Peyer's patch (tissue), 4 donors: ENCODE measurements at regions not wholly inside any gene's neighbourhood (a gene's known extent, or its start where the extent isn't known, plus 50 kb on each side); places are given as distances from the start of the nearest gene placed in this dataset.

Source experiments
- CTCF ChIP-seq, 6 experiments: fragments of 450-650 bp in 4 of 6; fragments of 200-600 bp in 2 of 6; sonication (generic) in 1 of 6; IDR thresholded peaks; one replicate each; pipeline ENCODE4 v1.5.1; 2017 to 2019; ENCODE audit warnings: antibody characterized with exemption in 6 of 6, mild to moderate bottlenecking in 3 of 6, moderate library complexity in 1 of 6
- POLR2A ChIP-seq, 2 donors: fragments of 450-650 bp; IDR thresholded peaks; one replicate each; pipeline ENCODE4 v1.5.1; 2017; ENCODE audit warnings: antibody characterized with exemption in 2 of 2, mild to moderate bottlenecking in 2 of 2, moderate library complexity in 2 of 2

- no peak for TF ChIP-seq CTCF (IDR thresholded peaks at IDR 0.05)
- no peak for TF ChIP-seq POLR2A (IDR thresholded peaks at IDR 0.05)
Observed at GRCh38 chr14:97900196-97900854, 1103.1 kb downstream of the VRK1 start.
